Activated CD4-positive, alpha-beta T cell treated with anti-CD3 and anti-CD28 coated beads, Interleukin-2, Interleukin-6, amounts not matched to agents 100 ng/mL and 50 ng/mL, durations not matched to agents 16 hours and 8 hours (primary cell): ENCODE measurements at regions not wholly inside any gene's neighbourhood (a gene's known extent, or its start where the extent isn't known, plus 50 kb on each side); places are given as distances from the start of the nearest gene placed in this dataset.

Experiments used
- DNase-seq: peaks from one replicate; pipeline ENCODE4 v3.0.0-alpha.2; 2020

- DNase-seq: no peak
Measured at GRCh38 chr10:44326474-44327030, 58.3 kb downstream of the CXCL12 start.

- DNase-seq: no peak
Measured at GRCh38 chr10:44325596-44326307, 59.1 kb downstream of the CXCL12 start.

DNA sequence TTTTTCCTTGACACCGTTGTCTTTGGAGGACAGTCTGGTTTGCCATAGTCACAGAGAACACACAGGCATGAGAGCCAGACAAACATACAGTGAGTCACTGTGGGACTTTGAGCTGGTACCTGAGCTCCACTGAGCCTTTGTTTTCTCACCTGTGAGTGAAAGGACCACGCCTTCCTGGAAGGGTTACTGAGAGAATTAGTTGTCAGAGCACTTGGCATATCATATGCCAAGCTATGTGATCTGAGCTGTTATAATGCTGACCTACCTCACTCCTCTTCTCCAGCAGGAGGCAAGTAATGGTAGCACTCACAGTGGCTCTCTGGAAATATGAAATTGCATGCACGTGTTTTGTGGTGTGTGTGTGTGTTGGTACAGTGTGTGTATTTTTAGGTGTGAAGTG is 59.7 kb downstream of the CXCL12 start:
- DNase-seq: no peak

GRCh38 chr10:44323838-44324237 is 61.1 kb downstream of the CXCL12 start:
- DNase-seq: no peak

DNA sequence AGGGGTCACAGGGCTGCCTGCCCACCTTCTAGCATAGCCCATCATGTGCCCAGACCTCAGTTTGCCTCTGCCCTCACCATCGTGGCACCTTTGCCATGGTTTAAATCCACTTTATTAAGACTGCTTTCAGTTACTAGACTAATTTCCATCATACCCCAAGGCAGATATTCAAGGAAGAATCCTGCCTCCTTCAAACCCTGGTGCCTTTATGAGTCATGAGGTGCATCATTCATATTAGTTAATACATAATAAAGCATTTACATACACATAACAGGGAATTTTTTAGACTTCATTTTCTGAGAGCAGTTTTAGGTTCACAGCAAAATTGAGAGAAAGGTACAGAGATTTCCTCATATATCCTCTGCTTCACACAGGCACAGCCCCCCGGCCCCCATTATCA is 62.8 kb downstream of the CXCL12 start:
- DNase-seq: no peak

GRCh38 chr10:44320756-44321155 is 64.1 kb downstream of the CXCL12 start:
- no peak for DNase-seq

- DNase-seq: no peak
Measured at GRCh38 chr10:44317856-44318255, 67.0 kb downstream of the CXCL12 start.

GRCh38 chr10:44316922-44317215 is 68.0 kb downstream of the CXCL12 start:
- no peak for DNase-seq

DNA sequence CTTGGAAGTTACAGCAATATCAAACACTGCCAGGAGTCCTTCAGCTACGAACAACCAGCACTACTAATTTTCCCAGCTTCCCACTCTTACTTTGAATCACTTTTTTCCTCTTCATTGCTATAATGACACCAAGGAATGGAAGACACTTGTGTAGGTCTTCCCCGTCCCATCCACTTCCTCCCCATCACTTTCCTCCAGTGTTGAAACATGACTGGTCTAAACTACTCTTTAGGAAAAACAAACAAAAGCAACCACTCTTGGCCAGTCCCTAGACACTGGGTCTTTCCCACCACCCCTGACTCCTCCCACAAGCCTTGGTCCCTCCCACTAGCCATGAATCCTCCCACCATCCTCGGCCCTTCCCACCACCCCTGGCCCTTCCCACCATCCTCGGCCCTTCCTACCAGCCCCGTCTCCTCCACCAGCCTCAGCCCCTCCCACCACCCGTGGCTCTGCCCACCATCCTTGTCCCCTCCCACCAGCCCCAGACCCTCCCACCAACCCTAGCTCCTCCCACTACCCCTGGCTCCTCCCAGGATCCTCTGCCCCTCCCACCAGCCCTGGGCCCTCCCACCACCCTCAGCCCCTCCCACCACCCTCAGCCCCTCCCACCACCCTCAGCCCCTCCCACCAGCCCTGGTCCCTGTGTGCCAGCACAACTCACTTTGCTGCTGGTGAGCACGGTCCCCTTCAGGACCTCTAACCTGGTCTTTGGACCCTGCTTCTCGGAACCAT is 68.5 kb downstream of the CXCL12 start:
- peak; percentile 22 for DNase-seq

GRCh38 chr10:44314802-44315460 is 70.0 kb downstream of the CXCL12 start:
- DNase-seq: no peak

DNA sequence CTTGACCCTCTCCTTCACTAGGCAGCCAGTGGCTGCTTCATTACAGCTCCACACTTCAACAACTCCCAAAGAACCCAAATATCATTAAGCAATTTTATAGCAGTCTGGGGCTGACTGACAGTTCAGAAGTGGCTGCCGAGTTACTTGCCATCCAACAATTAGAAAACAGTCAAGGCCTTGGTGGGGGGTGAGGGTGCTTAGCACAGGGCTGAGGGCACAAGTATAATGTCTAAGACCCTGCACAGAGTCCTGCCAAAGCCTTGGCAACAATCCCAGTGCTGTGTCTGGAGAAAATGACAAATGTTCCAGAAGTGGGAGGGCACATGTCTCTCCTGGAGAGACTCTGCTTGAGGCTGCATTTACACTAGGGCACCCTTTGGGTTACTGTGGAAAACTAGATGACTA is 71.1 kb downstream of the CXCL12 start:
- no peak for DNase-seq

DNA sequence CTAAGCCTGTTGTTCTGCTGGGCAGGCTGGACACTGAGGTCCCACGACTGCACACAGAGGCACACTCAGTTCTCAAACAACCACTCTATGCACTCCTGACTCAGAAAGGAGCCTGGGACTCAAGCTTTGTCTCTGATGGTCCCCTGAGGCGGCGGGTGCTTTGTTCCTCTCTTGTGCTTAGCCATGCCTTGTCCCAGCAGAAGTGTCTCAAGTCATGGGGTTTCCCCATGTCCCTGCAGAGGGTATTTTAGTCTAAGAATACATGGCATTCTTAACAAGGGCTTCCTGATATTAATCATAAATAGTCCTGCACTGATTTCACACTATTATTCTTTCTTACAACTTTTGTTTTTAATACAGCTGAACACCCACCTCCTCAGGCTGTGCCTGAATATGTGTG is 72.5 kb downstream of the CXCL12 start:
- no peak for DNase-seq

- DNase-seq: no peak
Measured at GRCh38 chr10:44311563-44312051, 73.3 kb downstream of the CXCL12 start.

- peak; percentile 84 for DNase-seq
Measured at GRCh38 chr10:44310762-44311562, 73.9 kb downstream of the CXCL12 start.

DNA sequence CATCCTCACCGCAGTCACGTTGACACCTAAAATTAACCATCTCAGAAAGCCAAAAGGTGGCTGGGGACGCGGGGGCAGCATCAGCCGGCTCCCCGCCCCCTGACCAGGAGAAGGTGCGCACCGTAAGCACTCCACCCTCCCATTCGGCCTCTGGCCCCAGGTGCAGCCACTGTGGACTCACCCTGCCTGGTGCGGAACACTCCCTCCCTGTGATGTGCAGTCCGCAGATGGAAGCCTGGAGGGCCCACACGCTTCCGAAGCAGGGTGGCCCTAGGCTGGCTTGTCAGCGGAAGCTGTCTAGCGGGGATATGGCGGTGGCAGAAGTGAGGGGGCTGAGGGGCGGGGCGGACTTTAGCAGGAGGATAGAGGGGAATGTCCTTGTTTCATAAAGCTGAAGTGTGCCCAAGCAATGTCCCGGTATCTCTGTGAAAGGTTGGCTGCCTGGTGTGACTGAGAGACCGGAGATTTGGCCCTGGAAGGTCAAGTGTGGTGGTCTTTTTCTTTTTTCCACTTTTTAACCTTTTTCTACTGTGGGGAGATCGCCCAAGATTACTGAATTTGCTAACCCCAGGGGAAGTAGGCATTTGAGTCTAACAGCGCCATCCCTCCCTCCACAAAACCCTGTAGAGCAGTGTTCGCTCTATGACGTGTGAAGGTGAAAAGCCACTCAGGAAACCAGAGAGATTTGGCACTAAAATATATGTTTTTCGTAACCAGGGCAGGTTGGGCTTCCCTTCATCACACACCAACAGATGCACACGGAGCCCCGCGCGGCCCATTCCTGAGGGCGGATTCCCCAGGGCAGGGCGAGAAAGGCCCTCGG is 74.7 kb downstream of the CXCL12 start:
- no peak for DNase-seq

DNA sequence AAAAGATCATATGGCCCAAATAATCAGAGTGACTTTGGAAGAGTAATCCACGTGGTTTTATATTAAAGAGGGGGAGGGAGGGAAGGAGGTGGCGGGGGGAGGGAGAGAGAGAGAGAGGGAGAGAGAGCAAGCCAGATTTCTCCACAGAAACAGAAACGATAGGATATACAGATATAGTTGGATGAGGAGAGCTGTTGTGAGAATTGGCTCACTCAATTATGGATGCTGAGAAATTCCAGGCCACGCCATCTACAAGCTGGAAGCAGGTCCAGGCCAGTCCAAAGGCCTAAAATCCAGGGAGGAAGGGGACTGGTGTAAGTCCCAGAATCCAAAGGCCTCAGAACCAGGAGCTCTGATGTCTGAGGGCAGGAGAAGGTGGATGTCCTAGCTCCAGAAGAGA is 75.5 kb downstream of the CXCL12 start:
- DNase-seq: no peak

- no peak for DNase-seq
Measured at GRCh38 chr10:44308935-44309334, 76.0 kb downstream of the CXCL12 start.

DNA sequence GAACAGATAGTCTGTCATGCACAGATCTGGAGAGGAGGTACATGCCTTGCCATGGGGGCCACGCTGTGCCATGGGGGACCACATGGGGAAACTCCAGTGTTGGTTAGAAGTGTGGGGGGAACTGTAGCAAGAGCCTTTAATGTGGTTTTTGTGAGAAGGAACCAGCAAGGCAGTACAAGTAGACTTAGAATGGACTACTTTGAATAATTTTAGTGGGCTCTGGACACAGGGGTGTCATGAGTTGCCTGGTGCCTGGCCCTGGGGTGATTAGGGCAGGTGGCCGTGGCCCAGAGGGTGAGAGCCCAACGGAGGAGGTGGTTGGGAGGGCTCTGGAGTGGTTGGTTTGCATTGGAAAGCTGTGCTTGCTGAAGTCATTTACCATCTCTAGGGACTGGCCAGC is 77.2 kb downstream of the CXCL12 start:
- no peak for DNase-seq

DNA sequence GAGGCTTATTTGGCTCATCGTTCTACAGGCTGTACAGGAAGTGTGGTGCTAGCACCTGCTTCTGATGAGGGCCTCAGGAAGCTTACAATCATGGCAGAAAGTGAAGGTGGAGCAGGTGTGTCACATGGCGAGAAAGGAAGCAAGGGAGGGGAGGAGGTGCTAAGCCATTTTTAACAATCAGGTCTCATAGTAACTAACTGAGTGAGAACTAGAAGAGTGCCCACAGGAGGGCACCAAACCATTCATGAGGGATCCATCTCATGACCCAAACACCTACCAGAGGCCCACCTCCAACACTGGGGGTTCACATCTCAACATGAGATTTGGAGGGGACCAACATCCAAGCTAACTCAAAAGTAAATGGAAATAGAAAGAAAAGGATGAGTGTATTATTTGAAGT is 78.1 kb downstream of the CXCL12 start:
- DNase-seq: no peak

DNA sequence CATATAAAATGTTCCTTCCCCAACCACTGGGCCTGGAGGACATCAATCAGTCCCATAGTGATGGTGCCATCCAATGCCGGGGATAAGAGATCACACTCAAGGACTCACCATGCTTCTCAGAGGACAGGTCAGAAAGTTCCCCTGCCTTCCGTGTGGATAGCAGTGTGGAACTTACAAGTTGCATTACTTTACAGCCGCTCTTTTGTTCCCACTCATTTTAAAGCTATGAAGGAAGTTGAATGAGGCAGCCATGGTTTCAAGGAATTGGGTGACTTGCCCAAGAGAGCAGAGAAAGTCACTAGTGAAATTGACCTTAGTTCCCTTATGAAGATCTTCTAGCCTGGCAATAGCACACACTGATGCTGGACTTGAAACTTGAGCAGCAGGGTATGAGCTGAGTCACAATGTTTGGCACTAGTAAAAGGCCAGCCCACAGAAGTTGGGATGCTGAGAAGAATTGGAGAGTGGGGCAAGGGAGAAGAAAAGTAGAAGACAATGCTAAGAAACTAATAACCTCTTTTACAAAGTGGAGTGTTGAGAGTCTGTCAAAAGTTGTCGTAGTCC is 78.7 kb downstream of the CXCL12 start:
- no peak for DNase-seq

DNA sequence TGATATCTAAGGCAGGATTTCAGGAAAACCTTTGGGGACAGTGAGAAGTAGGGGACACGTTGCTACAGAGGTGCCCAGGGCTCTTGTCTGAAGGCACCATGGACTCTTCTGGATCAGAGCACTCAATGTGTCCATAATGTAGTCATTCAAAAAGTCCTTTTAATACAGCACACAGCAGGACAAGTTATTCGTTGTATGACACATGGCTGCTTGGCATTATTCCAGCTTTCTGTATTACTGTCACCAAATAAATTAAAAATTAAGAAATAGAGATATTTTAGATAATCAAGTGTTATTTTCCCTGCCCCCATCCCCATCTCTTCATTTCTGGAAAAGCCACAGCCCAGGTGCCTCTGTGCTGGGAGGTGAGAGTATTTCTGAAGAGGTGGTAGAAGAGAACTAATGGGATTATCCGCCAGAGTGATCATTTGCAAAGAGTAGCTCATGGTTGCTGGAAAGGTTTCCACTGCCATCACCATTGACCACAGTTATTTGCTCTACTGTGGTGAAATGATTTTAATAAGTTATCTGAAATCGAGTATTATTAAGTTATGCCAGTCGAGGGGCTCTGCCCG is 83.0 kb downstream of the CXCL12 start:
- no peak for DNase-seq
